A549 (cell line): ENCODE measurements at regions not wholly inside any gene's neighbourhood (a gene's known extent, or its start where the extent isn't known, plus 50 kb on each side); places are given as distances from the start of the nearest gene placed in this dataset.
"Not testable (repeated sequence)": the region's sequence is repeated elsewhere in the genome, so short reads cannot be mapped to it uniquely, and the experiment has no call there.

Experiments
- ATAC-seq, 2 experiments: fragments of 200-7000 bp in 1 of 2; fragments of >200 bp in 1 of 2; cut with Nextera tagmentation in 1 of 2; cut with Tn5 transposase in 1 of 2; 3 replicates each; pipeline versions ENCODE4 v1.8.0 to v1.9.1; 2018 to 2020; ENCODE audit warnings: mild to moderate bottlenecking in 1 of 2, moderate library complexity in 1 of 2
- CTCF ChIA-PET: fragments of 300-600 bp; sonication (Branson Sonifier 250); formaldehyde crosslinking; extraction: SDS; loops from one replicate; lab custom pipeline; 2021; ENCODE audit warnings: antibody characterized with exemption, inconsistent platforms; lab: Yijun Ruan, JAX
- POLR2A ChIA-PET: fragments of 350-600 bp; formaldehyde crosslinking; extraction: SDS; loops from one replicate; lab custom pipeline; 2021; ENCODE audit warnings: antibody characterized with exemption, inconsistent platforms; lab: Yijun Ruan, JAX
- DNase-seq, 2 experiments: peaks; one replicate each; pipeline versions ENCODE4 v3.0.0 to v3.0.0-alpha.2; 2011 to 2016; ENCODE audit warnings: low read depth in 1 of 2, low spot score in 1 of 2
- FAIRE-seq: peaks from 2 replicates; lab custom pipeline; 2011; peaks lifted over from hg19 to GRCh38; lab: Jason Lieb, UNC
- H3K27ac ChIP-seq, 2 experiments: fragments of >200 bp; sonication (Bioruptor Twin); formaldehyde crosslinking; 3 replicates each; pipeline ENCODE4 v1.5.1; 2016 to 2017
- H3K4me1 ChIP-seq: fragments of >200 bp; sonication (Bioruptor Twin); formaldehyde crosslinking; 3 replicates; pipeline ENCODE4 v1.6.1; 2016
- H3K4me2 ChIP-seq: fragments of >200 bp; sonication (Bioruptor Twin); formaldehyde crosslinking; 3 replicates; pipeline ENCODE4 v1.6.1; 2016
- H3K4me3 ChIP-seq: fragments of >200 bp; sonication (Bioruptor Twin); formaldehyde crosslinking; 3 replicates; pipeline ENCODE4 v1.5.1; 2016
- H3K9me3 ChIP-seq: fragments of >200 bp; sonication (Bioruptor Twin); formaldehyde crosslinking; 3 replicates; pipeline ENCODE4 v1.6.1; 2016
- BHLHE40 ChIP-seq: IDR thresholded peaks from 2 replicates; pipeline ENCODE4 v1.6.1; 2012; ENCODE audit warnings: low read depth, low read length, inconsistent platforms
- CHD4 ChIP-seq: fragments of 200-600 bp; sonication (generic); IDR thresholded peaks from 2 replicates; pipeline ENCODE4 v1.6.1; 2016; ENCODE audit warnings: antibody characterized with exemption, mild to moderate bottlenecking, borderline replicate concordance
- CTCF ChIP-seq: fragments of >200 bp; sonication (Bioruptor Twin); formaldehyde crosslinking; IDR thresholded peaks from 3 replicates; pipeline ENCODE4 v1.5.1; 2016
- E2F6 ChIP-seq: IDR thresholded peaks from 2 replicates; pipeline ENCODE4 v1.6.1; 2012; ENCODE audit warnings: low read depth, borderline replicate concordance
- GATA3 ChIP-seq: IDR thresholded peaks from 2 replicates; pipeline ENCODE4 v1.6.1; 2012; ENCODE audit warnings: borderline replicate concordance
- HDAC2 ChIP-seq: fragments of 200-600 bp; sonication (generic); IDR thresholded peaks from 2 replicates; pipeline ENCODE4 v1.6.1; 2016
- HMGXB4 ChIP-seq: fragments of 250-450 bp; sonication (Bioruptor Pico); IDR thresholded peaks from 2 replicates; pipeline ENCODE4 v1.5.0; 2021; ENCODE audit warnings: mild to moderate bottlenecking, moderate library complexity, borderline replicate concordance
- JUNB ChIP-seq: fragments of >200 bp; sonication (Bioruptor Twin); formaldehyde crosslinking; IDR thresholded peaks from 2 replicates; pipeline ENCODE4 v1.6.1; 2016
- KDM5A ChIP-seq: fragments of 200-600 bp; sonication (generic); IDR thresholded peaks from 2 replicates; pipeline ENCODE4 v1.6.1; 2016; ENCODE audit warnings: antibody characterized with exemption, mild to moderate bottlenecking
- MYC ChIP-seq: IDR thresholded peaks from 2 replicates; pipeline ENCODE4 v1.6.1; 2012; ENCODE audit warnings: mild to moderate bottlenecking, inconsistent platforms, low read length, improper control_type of control experiment, borderline replicate concordance
- NPAS2 ChIP-seq: fragments of 250-450 bp; sonication (Bioruptor Pico); IDR thresholded peaks from 2 replicates; pipeline ENCODE4 v1.8.0; 2022; ENCODE audit warnings: mild to moderate bottlenecking, moderate library complexity, borderline replicate concordance
- PBX3 ChIP-seq: IDR thresholded peaks from 2 replicates; pipeline ENCODE4 v1.6.1; 2012
- PHF8 ChIP-seq: fragments of 200-600 bp; sonication (generic); IDR thresholded peaks from 2 replicates; pipeline ENCODE4 v1.6.1; 2016; ENCODE audit warnings: low read depth, mild to moderate bottlenecking, antibody characterized with exemption, moderate library complexity, borderline replicate concordance
- REST ChIP-seq: fragments of 200-600 bp; sonication (generic); IDR thresholded peaks from 2 replicates; pipeline ENCODE4 v1.6.1; 2016; ENCODE audit warnings: antibody characterized with exemption, mild to moderate bottlenecking, moderate library complexity
- RNF2 ChIP-seq: fragments of 200-600 bp; sonication (generic); IDR thresholded peaks from 2 replicates; pipeline ENCODE4 v1.6.1; 2016; ENCODE audit warnings: low read depth, mild to moderate bottlenecking, antibody characterized with exemption, moderate library complexity, borderline replicate concordance
- TP53 ChIP-seq: fragments of 250-450 bp; sonication (Bioruptor Pico); IDR thresholded peaks from 2 replicates; pipeline ENCODE4 v1.5.0; 2021; ENCODE audit warnings: mild to moderate bottlenecking, moderate library complexity
- USF2 ChIP-seq: fragments of 450-650 bp; IDR thresholded peaks from 2 replicates; pipeline ENCODE4 v1.6.1; 2014; ENCODE audit warnings: antibody characterized with exemption
- ZFP36 ChIP-seq: fragments of 450-650 bp; IDR thresholded peaks from 2 replicates; pipeline ENCODE4 v1.6.1; 2014; ENCODE audit warnings: borderline replicate concordance; ENCODE audit not compliant: partially characterized antibody
- ZNF302 ChIP-seq: fragments of 250-450 bp; sonication (Bioruptor Pico); IDR thresholded peaks from 2 replicates; pipeline ENCODE4 v1.9.0; 2021; ENCODE audit warnings: inconsistent platforms, mild to moderate bottlenecking, moderate library complexity
- WGBS: methylation state at CpG from one replicate; pipeline ENCODE4 v1.1.6; 2017; ENCODE audit errors: missing lambda C conversion rate; 5-methylcytosine and 5-hydroxymethylcytosine counted together

- DNase-seq (no peak), FAIRE-seq (no peak), ATAC-seq (no peak)
- CTCF ChIA-PET, result interaction anchor here (0.9 to 1.2 kb wide), 2 partner anchors 23 to 48 kb away, joined by 3 read pairs; no protein-coding TSS in a partner anchor
- Histone ChIP-seq H3K27ac (no peak overlapping the region), H3K4me2 (no peak overlapping the region), H3K4me1 (no peaks in the 10 kb centered on the region), H3K9me3 (no peaks in the 10 kb centered on the region), H3K4me3 (no peak overlapping the region)
- WGBS, result 30% methylated on average over 4 of the region's 4 CpGs
- no peak for TF ChIP-seq PBX3
- no peak for TF ChIP-seq JUNB
- no peak for TF ChIP-seq GATA3
- TF ChIP-seq NPAS2 (CRISPR knock-in tag), result no peak
- no peak for TF ChIP-seq MYC
- TF ChIP-seq CHD4, result no peak
- POLR2A ChIA-PET, result no interaction called here
Measured at GRCh38 chr14:96718407-96718806, 78.8 kb upstream of the VRK1 start.

GRCh38 chr14:96720702-96721101 is 76.5 kb upstream of the VRK1 start:
- DNase-seq, H3K4me1 ChIP-seq, H3K4me3 ChIP-seq, H3K9me3 ChIP-seq, FAIRE-seq, H3K4me2 ChIP-seq, ATAC-seq, CTCF ChIA-PET, H3K27ac ChIP-seq, POLR2A ChIA-PET: not testable (repeated sequence)
- 25% methylated on average over 6 of the region's 6 CpGs for WGBS

GRCh38 chr14:96722736-96723135 is 74.4 kb upstream of the VRK1 start:
- POLR2A ChIA-PET, result no interaction called here
- TF ChIP-seq HMGXB4 (CRISPR knock-in tag) (no peak), ZFP36 (no peak), KDM5A (no peak), ZNF302 (CRISPR knock-in tag) (no peak), E2F6 (no peak), RNF2 (no peak), REST (no peak), PHF8 (no peak), HDAC2 (no peak), TP53 (CRISPR knock-in tag) (no peak), USF2 (no peak), BHLHE40 (no peak), CTCF (no peak)
- H3K4me2 ChIP-seq, result no peak overlapping the region
- DNase-seq (no peak), FAIRE-seq (no peak), ATAC-seq (no peak)
- H3K27ac ChIP-seq, result no peak overlapping the region
- 0 out of 3 replicates have a peak, but pooled peaks cover 6% of the 10 kb centered on the region for H3K9me3 ChIP-seq
- 38% methylated on average over 6 of the region's 6 CpGs for WGBS
- H3K4me3 ChIP-seq, result no peak overlapping the region
- CTCF ChIA-PET, result interaction anchor here (0.6 kb wide), 1 partner anchor 49 kb away, joined by 3 read pairs; no protein-coding TSS in a partner anchor
- no peaks in the 10 kb centered on the region for H3K4me1 ChIP-seq
